MV-4-11 (cell line): ENCODE measurements at regions not wholly inside any gene's neighbourhood (a gene's known extent, or its start where the extent isn't known, plus 50 kb on each side); places are given as distances from the start of the nearest gene placed in this dataset.
"Not testable (repeated sequence)": the region's sequence is repeated elsewhere in the genome, so short reads cannot be mapped to it uniquely, and the experiment has no call there.

ENCODE experiments used
- DNase-seq: peaks from one replicate; lab custom pipeline; 2025; lab: John Stamatoyannopoulos, UW

GRCh38 chr7:83306502-83306901, 143.8 kb upstream of the PCLO start:
- peak; percentile 56 for DNase-seq

- no peak for DNase-seq
Measured at GRCh38 chr7:83305027-83305426, 142.3 kb upstream of the PCLO start.

- no peak for DNase-seq
Measured at GRCh38 chr7:83301416-83301815, 138.7 kb upstream of the PCLO start.

GRCh38 chr7:83290211-83290610, 127.5 kb upstream of the PCLO start:
- no peak for DNase-seq

GRCh38 chr7:83289419-83289993, 126.8 kb upstream of the PCLO start:
- DNase-seq = no peak

GRCh38 chr7:83280671-83281070, 118.0 kb upstream of the PCLO start:
- DNase-seq = no peak

- DNase-seq = no peak
Measured at GRCh38 chr7:83276250-83276649, 113.6 kb upstream of the PCLO start.

GRCh38 chr7:83273699-83274098, 111.0 kb upstream of the PCLO start:
- no peak for DNase-seq

- peak; percentile 12 for DNase-seq
Measured at GRCh38 chr7:83271212-83272099, 108.8 kb upstream of the PCLO start.

- no peak for DNase-seq
Measured at GRCh38 chr7:83270407-83270806, 107.7 kb upstream of the PCLO start.

GRCh38 chr7:83267141-83267631, 104.5 kb upstream of the PCLO start:
- no peak for DNase-seq

- not testable (repeated sequence) for DNase-seq
Measured at GRCh38 chr7:83263442-83264034, 100.9 kb upstream of the PCLO start.

GRCh38 chr7:83259064-83259463, 96.4 kb upstream of the PCLO start:
- no peak for DNase-seq

- no peak for DNase-seq
Measured at GRCh38 chr7:83248000-83248399, 85.3 kb upstream of the PCLO start.

GRCh38 chr7:83219231-83219630, 56.5 kb upstream of the PCLO start:
- DNase-seq = not testable (repeated sequence)

GRCh38 chr7:83212883-83213282, 50.2 kb upstream of the PCLO start:
- DNase-seq = no peak
